K562 (cell line): ENCODE measurements at regions not wholly inside any gene's neighbourhood (a gene's known extent, or its start where the extent isn't known, plus 50 kb on each side); places are given as distances from the start of the nearest gene placed in this dataset.

ENCODE experiments used
- ATAC-seq: fragments of 200-7000 bp; cut with Tn5 transposase; 3 replicates; pipeline ENCODE4 v1.9.1; 2020; ENCODE audit warnings: moderate library complexity
- BruUV-seq: library from RNA; stranded (reverse); fragments of 400-500 nt; replicated peaks from 2 replicates; lab custom pipeline; 2021; lab: Mats Ljungman, UMichigan
- CTCF ChIA-PET: fragments of 300-600 bp; formaldehyde crosslinking; extraction: SDS; loops from one replicate; lab custom pipeline; 2021; ENCODE audit warnings: low intra/inter-chr PET ratio; lab: Yijun Ruan, JAX
- POLR2A ChIA-PET: fragments of 300-600, 350-650 bp; sonication (Branson Sonifier 250); formaldehyde crosslinking; extraction: SDS; loops from one replicate; lab custom pipeline; 2021; ENCODE audit warnings: antibody characterized with exemption, inconsistent platforms; lab: Yijun Ruan, JAX
- DNase-seq, 4 experiments: peaks; one replicate each; pipeline versions ENCODE4 v3.0.0 to v3.0.0-alpha.2; 2011 to 2018; ENCODE audit warnings: low spot score in 3 of 4, mixed read lengths in 3 of 4; ENCODE audit errors: extremely low read depth in 1 of 4
- FAIRE-seq: peaks from 2 replicates; lab custom pipeline; 2011; peaks lifted over from hg19 to GRCh38; lab: Jason Lieb, UNC
- H2AFZ ChIP-seq: 2 replicates; pipeline ENCODE4 v1.6.0; 2011; ENCODE audit warnings: low read depth, low read length, control low read depth, inconsistent platforms
- H3K27ac ChIP-seq: fragments of 200-600 bp; 3 replicates; pipeline ENCODE4 v1.8.0; 2011; ENCODE audit warnings: low read depth, mild to moderate bottlenecking, control low read depth, inconsistent platforms, low read length, moderate library complexity, mixed read lengths; ENCODE audit errors: extremely low read depth
- H3K27me3 ChIP-seq, 2 experiments: fragments of 300-600 bp in 1 of 2; 2 replicates in 1 of 2; 3 replicates in 1 of 2; pipeline versions ENCODE4 v1.6.0 to v1.8.0; 2011; ENCODE audit warnings: inconsistent platforms in 2 of 2, low read length in 2 of 2, mild to moderate bottlenecking in 1 of 2, mixed read lengths in 1 of 2, moderate library complexity in 1 of 2; ENCODE audit not compliant: control insufficient read depth in 2 of 2, insufficient read depth in 2 of 2
- H3K36me3 ChIP-seq: fragments of 300-600 bp; 3 replicates; pipeline ENCODE4 v1.8.0; 2011; ENCODE audit warnings: mild to moderate bottlenecking, low read length, inconsistent platforms; ENCODE audit not compliant: control insufficient read depth, insufficient read depth
- H3K4me1 ChIP-seq, 2 experiments: fragments of 200-600 bp in 1 of 2; replicated peaks in 1 of 2; 2 replicates in 1 of 2; 3 replicates in 1 of 2; pipeline versions ENCODE4 v1.5.1 to v1.8.0; 2011; ENCODE audit warnings: inconsistent platforms in 2 of 2, low read length in 2 of 2, mild to moderate bottlenecking in 1 of 2, mixed read lengths in 1 of 2, moderate library complexity in 1 of 2; ENCODE audit not compliant: control insufficient read depth in 2 of 2, insufficient read depth in 2 of 2
- H3K4me2 ChIP-seq: 2 replicates; pipeline ENCODE4 v1.6.1; 2011; ENCODE audit warnings: low read length, control low read depth, inconsistent platforms, mixed read lengths; ENCODE audit not compliant: insufficient read depth
- H3K4me3 ChIP-seq: fragments of 200-600 bp; sonication (generic), shearing (Covaris generic); 2 replicates; pipeline ENCODE4 v1.5.1; 2016; ENCODE audit warnings: control low read depth, inconsistent platforms
- H3K79me2 ChIP-seq: fragments of 200-600 bp; 3 replicates; pipeline ENCODE4 v1.8.0; 2011; ENCODE audit warnings: low read length, inconsistent platforms; ENCODE audit not compliant: control insufficient read depth, insufficient read depth
- H3K9ac ChIP-seq, 2 experiments: 2 replicates each; pipeline versions ENCODE4 v1.6.0 to v1.6.1; 2011; ENCODE audit warnings: low read depth in 2 of 2, low read length in 2 of 2, control low read depth in 1 of 2, inconsistent platforms in 1 of 2, mild to moderate bottlenecking in 1 of 2, mixed read lengths in 1 of 2; ENCODE audit not compliant: insufficient read depth in 1 of 2
- H3K9me1 ChIP-seq: one replicate; pipeline ENCODE4 v1.6.0; 2011; ENCODE audit warnings: inconsistent platforms, mild to moderate bottlenecking, low read length, moderate library complexity; ENCODE audit not compliant: control insufficient read depth, insufficient read depth
- H3K9me3 ChIP-seq: replicated peaks from 2 replicates; pipeline ENCODE4 v1.5.1; 2011; ENCODE audit warnings: low read depth, low read length, inconsistent platforms; ENCODE audit not compliant: control insufficient read depth, insufficient read depth
- H4K20me1 ChIP-seq: replicated peaks from 2 replicates; pipeline ENCODE4 v1.6.1; 2011; ENCODE audit warnings: low read length, inconsistent platforms, mixed read lengths; ENCODE audit not compliant: control insufficient read depth, insufficient read depth
- BMI1 ChIP-seq: fragments of 150-350 bp; IDR thresholded peaks from 2 replicates; pipeline ENCODE4 v1.6.1; 2014; ENCODE audit warnings: low read length
- ZC3H4 ChIP-seq: sonication (generic); formaldehyde crosslinking; IDR thresholded peaks from 2 replicates; pipeline ENCODE4 v1.9.0; 2021; ENCODE audit warnings: missing genetic modification reagents, borderline replicate concordance
- WGBS: fragments of 100-300 bp; shearing (Covaris generic); methylation state at CpG from one replicate; pipeline ENCODE4 v1.1.6; 2016; ENCODE audit warnings: low coverage, mixed read lengths; ENCODE audit not compliant: insufficient coverage; ENCODE audit errors: missing lambda C conversion rate; 5-methylcytosine and 5-hydroxymethylcytosine counted together
- in situ Hi-C: fragments of 300-500 bp; cut with MboI; formaldehyde crosslinking; loops from 4 replicates; pipeline ENCODE4 v1.15.0; 2018; ENCODE audit warnings: inconsistent platforms, mixed read lengths
- intact Hi-C: fragments of 100-400 bp; cut with micrococcal nuclease; formaldehyde crosslinking; loops from 2 replicates; pipeline ENCODE4 v1.14.2; 2022
- TF ChIP-seq, protein P1 (sequence below): fragments of 450-650 bp; IDR thresholded peaks from 2 replicates; pipeline ENCODE4 v1.7.1; 2018; ENCODE audit warnings: mild to moderate bottlenecking, low read depth; ENCODE audit not compliant: partially characterized antibody

DNA sequence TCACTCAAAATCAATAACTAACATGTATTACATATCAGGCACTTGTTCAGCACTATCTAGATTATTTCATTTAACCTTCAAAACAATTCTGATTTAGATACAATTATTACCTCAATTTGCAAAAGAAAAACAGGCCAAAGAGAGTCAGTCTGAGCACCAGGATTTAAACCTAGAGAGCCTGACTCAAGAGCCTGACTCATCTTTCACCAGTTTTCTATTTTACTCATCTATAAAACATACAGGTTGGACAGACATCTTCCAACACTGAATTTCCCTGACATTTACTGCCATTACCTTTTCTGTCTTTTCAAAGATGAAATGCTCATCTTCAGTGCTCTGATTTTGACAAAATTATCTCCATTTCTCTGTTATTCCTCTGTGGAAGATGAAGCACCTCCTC, 116.5 kb downstream of the MRPL39 start:
- Histone ChIP-seq H3K36me3 (no peaks in the 10 kb centered on the region), H3K4me3 (no peak overlapping the region), H3K9ac (no peak overlapping the region), H3K4me2 (no peak overlapping the region), H4K20me1 (no peaks in the 10 kb centered on the region), H3K27ac (no peak overlapping the region), H3K4me1 (no peaks in the 10 kb centered on the region), H3K79me2 (no peaks in the 10 kb centered on the region), H3K27me3 (no peaks in the 10 kb centered on the region), H2AFZ (no peak overlapping the region), H3K9me3 (0 out of 2 replicates have a peak, but pooled peaks cover 2% of the 10 kb centered on the region), H3K9me1 (no peaks in the 10 kb centered on the region)
- no peak for ATAC-seq
- no TSS peak for BruUV-seq
- POLR2A ChIA-PET = no interaction called here
- no peak for DNase-seq
- in situ Hi-C loops = no loop called here
- TF ChIP-seq, protein P1, sequence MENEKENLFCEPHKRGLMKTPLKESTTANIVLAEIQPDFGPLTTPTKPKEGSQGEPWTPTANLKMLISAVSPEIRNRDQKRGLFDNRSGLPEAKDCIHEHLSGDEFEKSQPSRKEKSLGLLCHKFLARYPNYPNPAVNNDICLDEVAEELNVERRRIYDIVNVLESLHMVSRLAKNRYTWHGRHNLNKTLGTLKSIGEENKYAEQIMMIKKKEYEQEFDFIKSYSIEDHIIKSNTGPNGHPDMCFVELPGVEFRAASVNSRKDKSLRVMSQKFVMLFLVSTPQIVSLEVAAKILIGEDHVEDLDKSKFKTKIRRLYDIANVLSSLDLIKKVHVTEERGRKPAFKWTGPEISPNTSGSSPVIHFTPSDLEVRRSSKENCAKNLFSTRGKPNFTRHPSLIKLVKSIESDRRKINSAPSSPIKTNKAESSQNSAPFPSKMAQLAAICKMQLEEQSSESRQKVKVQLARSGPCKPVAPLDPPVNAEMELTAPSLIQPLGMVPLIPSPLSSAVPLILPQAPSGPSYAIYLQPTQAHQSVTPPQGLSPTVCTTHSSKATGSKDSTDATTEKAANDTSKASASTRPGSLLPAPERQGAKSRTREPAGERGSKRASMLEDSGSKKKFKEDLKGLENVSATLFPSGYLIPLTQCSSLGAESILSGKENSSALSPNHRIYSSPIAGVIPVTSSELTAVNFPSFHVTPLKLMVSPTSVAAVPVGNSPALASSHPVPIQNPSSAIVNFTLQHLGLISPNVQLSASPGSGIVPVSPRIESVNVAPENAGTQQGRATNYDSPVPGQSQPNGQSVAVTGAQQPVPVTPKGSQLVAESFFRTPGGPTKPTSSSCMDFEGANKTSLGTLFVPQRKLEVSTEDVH = no peak
- TF ChIP-seq ZC3H4 (no peak), BMI1 (no peak)
- intact Hi-C loops = no loop called here
- no peak for FAIRE-seq
- CTCF ChIA-PET = no interaction called here

DNA sequence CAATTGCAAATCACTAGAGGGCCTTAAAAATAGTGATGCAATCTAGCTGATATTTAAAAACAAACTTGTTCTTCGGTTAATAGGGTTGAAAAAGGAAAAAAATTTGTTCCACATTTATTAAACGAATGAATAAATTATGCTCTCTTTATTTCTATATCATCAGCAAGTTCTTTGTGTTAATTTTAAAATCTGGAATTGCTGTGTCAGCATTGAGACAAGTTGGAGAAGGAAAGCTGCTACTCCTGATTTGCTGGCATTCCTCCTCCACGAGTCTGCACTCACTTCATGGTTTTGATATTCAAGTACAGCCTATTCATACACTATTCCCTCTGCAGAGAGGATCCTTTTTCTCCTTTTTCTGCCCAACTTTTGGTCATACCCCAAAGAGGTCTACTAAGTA, 117.6 kb downstream of the MRPL39 start:
- in situ Hi-C loops (no loop called here), intact Hi-C loops (no loop called here)
- Histone ChIP-seq H3K27me3 (no peaks in the 10 kb centered on the region), H4K20me1 (no peaks in the 10 kb centered on the region), H3K9me3 (0 out of 2 replicates have a peak, but pooled peaks cover 2% of the 10 kb centered on the region), H3K79me2 (no peaks in the 10 kb centered on the region), H3K9ac (no peak overlapping the region), H3K36me3 (no peaks in the 10 kb centered on the region), H3K4me3 (no peak overlapping the region), H2AFZ (no peak overlapping the region), H3K4me1 (no peaks in the 10 kb centered on the region), H3K27ac (no peak overlapping the region), H3K9me1 (no peaks in the 10 kb centered on the region), H3K4me2 (no peak overlapping the region)
- FAIRE-seq = no peak
- no peak for ATAC-seq
- ChIA-PET CTCF (no interaction called here), POLR2A (interaction anchor here (0.5 kb wide), 2 partner anchors 87 to 775 kb away, joined by 3 read pairs; no protein-coding TSS in a partner anchor)
- 0% methylated on average over 3 of the region's 3 CpGs for WGBS
- no peak for DNase-seq
- no TSS peak for BruUV-seq
